ENCODE measurements at regions not wholly inside any gene's neighbourhood (a gene's known extent, or its start where the extent isn't known, plus 50 kb on each side); places are given as distances from the start of the nearest gene placed in this dataset.
"Not testable (repeated sequence)": the region's sequence is repeated elsewhere in the genome, so short reads cannot be mapped to it uniquely, and the experiment has no call there.

DNA sequence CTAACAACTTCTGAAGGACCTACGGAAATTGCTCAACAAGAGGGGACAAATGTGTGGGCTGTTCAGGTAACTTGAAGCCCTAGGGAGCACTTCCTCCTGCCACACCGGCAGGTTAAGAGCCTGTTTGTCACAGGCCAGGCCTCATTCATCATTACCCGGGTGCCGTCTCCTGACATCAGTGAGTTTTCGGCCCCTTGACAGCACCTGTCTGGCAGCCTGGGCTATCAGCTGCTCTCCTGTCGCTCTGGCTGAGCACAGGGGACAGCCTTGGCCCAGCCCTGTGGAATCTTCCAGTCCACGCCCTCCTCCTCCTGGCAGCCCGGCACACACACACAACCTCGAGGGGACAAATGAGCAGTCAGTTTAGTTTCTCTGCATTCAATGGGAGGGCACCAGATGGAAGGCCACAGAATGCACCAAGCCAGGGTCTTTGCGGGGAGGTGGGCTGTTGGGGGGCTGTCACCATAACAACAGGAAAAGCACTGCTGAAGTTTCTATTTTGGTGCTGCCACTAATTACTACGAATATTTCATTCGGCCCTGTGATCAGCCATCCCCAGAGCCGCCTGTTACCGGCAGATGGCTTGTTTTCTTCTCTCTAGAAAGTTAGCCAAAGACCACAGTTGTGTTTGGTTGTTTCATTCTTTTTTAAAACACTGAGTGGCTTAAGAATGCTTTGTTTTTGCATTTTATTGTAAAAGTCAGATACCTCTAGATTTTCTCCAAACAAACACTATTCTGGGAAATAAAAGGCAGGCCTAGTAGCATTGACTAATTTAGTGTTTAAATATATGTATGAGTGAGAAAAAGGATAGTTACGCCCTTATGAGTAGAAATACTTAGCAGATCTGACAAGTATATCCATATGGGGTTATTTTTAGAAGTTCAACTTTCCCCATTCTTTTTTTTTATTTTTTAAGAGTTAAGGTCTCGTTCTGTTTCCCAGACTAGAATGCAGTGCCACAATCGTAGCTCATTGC is 189.9 kb upstream of the NDUFV2 start:
- ATAC-seq: no peak
- no TSS peak for BruUV-seq (replicated peaks)
- TF ChIP-seq, protein P1, sequence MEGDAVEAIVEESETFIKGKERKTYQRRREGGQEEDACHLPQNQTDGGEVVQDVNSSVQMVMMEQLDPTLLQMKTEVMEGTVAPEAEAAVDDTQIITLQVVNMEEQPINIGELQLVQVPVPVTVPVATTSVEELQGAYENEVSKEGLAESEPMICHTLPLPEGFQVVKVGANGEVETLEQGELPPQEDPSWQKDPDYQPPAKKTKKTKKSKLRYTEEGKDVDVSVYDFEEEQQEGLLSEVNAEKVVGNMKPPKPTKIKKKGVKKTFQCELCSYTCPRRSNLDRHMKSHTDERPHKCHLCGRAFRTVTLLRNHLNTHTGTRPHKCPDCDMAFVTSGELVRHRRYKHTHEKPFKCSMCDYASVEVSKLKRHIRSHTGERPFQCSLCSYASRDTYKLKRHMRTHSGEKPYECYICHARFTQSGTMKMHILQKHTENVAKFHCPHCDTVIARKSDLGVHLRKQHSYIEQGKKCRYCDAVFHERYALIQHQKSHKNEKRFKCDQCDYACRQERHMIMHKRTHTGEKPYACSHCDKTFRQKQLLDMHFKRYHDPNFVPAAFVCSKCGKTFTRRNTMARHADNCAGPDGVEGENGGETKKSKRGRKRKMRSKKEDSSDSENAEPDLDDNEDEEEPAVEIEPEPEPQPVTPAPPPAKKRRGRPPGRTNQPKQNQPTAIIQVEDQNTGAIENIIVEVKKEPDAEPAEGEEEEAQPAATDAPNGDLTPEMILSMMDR (IDR thresholded peaks at IDR 0.05): no peak
- TF ChIP-seq REST (IDR thresholded peaks at IDR 0.05; ENCODE audit: insufficient read depth in 1 of 2, low read depth in 2 of 2, low read length in 1 of 2) (no peak), SIN3A (IDR thresholded peaks at IDR 0.05; ENCODE audit: borderline replicate concordance, insufficient read depth, low read depth, low read length) (no peak), TCF7L2 (IDR thresholded peaks at IDR 0.05; ENCODE audit: low read depth, low read length) (no peak), POLR2AphosphoS5 (IDR thresholded peaks at IDR 0.05; ENCODE audit: low read depth, low read length) (no peak)
- no peak overlapping the region for H3K4me3 ChIP-seq (ENCODE audit: low read depth in 2 of 2, low read length in 2 of 2)
- no peaks in the 10 kb centered on the region for H3K4me1 ChIP-seq (ENCODE audit: control insufficient read depth, insufficient read depth, low read length)
- no peaks in the 10 kb centered on the region for H3K27me3 ChIP-seq (ENCODE audit: control insufficient read depth, insufficient read depth, low read length)
- ChIA-PET POLR2A (no interaction called here), CTCF (no interaction called here)
- in situ Hi-C loops (cut with HindIII; ENCODE audit: low pct_unique_long_range_greater_than_20kb, low sequenced_read_pairs): no loop called here
- H3K9me3 ChIP-seq (ENCODE audit: control insufficient read depth, insufficient read depth, low read depth, low read length): no peaks in the 10 kb centered on the region; the same call in 1 of the 2 replicates
- DNase-seq (ENCODE audit: low read depth, low spot score): no peak
- H3K27ac ChIP-seq (ENCODE audit: low read length): no peak overlapping the region
- no peaks in the 10 kb centered on the region for H3K36me3 ChIP-seq (ENCODE audit: control insufficient read depth, insufficient read depth, low read length)
- intact Hi-C loops (cut with micrococcal nuclease; ENCODE audit: unreplicated experiment): no loop called here

DNA sequence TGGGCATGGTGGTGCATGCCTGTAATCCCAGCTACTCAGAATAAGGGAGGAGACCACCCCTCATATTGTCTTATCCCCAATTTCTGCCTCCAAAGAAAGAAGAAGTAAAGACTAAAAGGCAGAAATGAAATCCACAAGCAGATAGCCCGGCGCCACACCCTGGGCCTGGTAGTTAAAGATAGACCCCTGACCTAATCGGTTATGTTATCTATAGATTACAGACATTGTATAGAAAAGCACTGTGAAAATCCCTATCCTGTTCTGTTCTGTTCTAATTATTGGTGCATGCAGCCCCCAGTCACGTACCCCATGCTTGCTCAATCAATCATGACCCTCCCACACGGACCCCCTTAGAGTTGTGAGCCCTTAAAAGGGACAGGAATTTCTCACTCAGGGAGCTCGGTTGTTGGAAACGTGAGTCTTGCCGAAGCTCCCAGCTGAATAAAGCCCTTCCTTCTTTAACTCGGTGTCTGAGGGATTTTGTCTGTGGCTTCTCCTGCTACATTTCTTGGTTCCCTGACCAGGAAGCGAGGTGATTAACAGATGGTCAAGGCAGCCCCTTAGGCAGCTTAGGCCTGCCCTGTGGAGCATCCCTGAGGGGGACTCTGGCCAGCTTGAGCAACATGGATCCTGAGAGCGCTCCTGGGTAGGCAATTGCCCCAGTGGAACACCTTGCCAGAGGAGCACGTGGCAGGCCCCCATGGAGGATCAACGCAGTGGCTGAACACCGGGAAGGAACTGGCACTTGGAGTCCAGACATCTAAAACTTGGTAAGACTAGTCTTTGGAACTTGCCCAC is 188.7 kb upstream of the NDUFV2 start:
- in situ Hi-C loops (cut with HindIII; ENCODE audit: low pct_unique_long_range_greater_than_20kb, low sequenced_read_pairs); H3K4me1 ChIP-seq (ENCODE audit: control insufficient read depth, insufficient read depth, low read length); H3K4me3 ChIP-seq (ENCODE audit: low read depth in 2 of 2, low read length in 2 of 2); CTCF ChIA-PET; H3K27me3 ChIP-seq (ENCODE audit: control insufficient read depth, insufficient read depth, low read length); H3K36me3 ChIP-seq (ENCODE audit: control insufficient read depth, insufficient read depth, low read length); intact Hi-C loops (cut with micrococcal nuclease; ENCODE audit: unreplicated experiment); H3K9me3 ChIP-seq (ENCODE audit: control insufficient read depth, insufficient read depth, low read depth, low read length); H3K27ac ChIP-seq (ENCODE audit: low read length); DNase-seq (ENCODE audit: low read depth, low spot score); BruUV-seq (replicated peaks); ATAC-seq; POLR2A ChIA-PET: not testable (repeated sequence)

DNA sequence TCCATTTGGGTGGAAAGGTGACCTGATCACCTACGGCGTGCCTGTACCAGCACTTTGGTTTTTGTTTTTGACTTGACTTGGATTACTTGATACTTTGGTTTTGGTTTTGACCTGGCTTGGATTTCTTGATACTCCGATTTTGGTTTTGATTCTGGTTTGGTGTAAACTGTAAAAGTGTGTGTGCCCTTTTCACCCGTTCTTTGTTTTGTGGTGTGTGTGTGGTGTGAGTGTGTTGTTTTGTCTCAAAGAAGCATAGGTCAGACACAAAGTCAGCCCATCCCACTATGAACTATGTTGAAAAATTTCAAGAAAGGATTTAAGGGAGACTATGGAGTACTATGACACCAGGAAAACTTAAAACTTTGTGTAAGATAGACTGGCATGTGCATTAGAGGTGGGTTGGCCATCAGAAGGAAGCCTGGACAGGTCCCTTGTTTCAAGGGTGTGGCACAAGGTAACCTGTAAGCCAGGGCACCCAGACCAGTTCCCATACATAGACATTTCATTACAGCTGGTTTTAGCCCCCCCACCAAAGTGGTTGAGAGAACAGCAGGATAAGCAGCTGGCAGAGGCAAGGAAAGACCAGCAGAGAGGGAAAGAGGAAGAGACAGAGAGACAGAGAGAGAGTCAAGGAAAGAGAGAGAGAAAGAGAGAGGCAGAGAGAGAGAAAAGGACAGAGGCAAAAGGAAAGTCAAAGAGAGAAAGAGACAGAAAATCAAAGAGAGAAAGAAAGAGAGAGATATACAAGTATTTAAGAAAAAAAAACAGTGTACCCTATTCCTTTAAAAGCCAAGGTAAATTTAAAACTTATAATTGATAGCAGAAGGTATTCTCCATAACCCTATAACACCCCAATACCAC is 187.9 kb upstream of the NDUFV2 start:
- H3K27me3 ChIP-seq (ENCODE audit: control insufficient read depth, insufficient read depth, low read length); ATAC-seq; BruUV-seq (replicated peaks); in situ Hi-C loops (cut with HindIII; ENCODE audit: low pct_unique_long_range_greater_than_20kb, low sequenced_read_pairs); intact Hi-C loops (cut with micrococcal nuclease; ENCODE audit: unreplicated experiment); H3K4me1 ChIP-seq (ENCODE audit: control insufficient read depth, insufficient read depth, low read length); H3K27ac ChIP-seq (ENCODE audit: low read length); H3K9me3 ChIP-seq (ENCODE audit: control insufficient read depth, insufficient read depth, low read depth, low read length); DNase-seq (ENCODE audit: low read depth, low spot score); CTCF ChIA-PET; H3K36me3 ChIP-seq (ENCODE audit: control insufficient read depth, insufficient read depth, low read length); POLR2A ChIA-PET; H3K4me3 ChIP-seq (ENCODE audit: low read depth in 2 of 2, low read length in 2 of 2): not testable (repeated sequence)

Data from Panc1 (cell line).